OCI-LY1 (cell line): ENCODE measurements at regions not wholly inside any gene's neighbourhood (a gene's known extent, or its start where the extent isn't known, plus 50 kb on each side); places are given as distances from the start of the nearest gene placed in this dataset.

Source experiments
- H2AFZ ChIP-seq: fragments of 200-600 bp; sonication (generic), shearing (Covaris generic); 2 replicates; pipeline ENCODE4 v1.6.0; 2014; ENCODE audit warnings: antibody characterized with exemption, mild to moderate bottlenecking, low read length
- H3F3A ChIP-seq: fragments of 200-600 bp; sonication (generic), shearing (Covaris generic); 2 replicates; pipeline ENCODE4 v1.6.0; 2014; ENCODE audit warnings: mild to moderate bottlenecking, antibody characterized with exemption, low read length, moderate library complexity; ENCODE audit not compliant: insufficient read depth
- H3K27ac ChIP-seq: fragments of 200-600 bp; sonication (generic); 2 replicates; pipeline ENCODE4 v1.5.1; 2014; ENCODE audit warnings: low read length, mixed run types, mild to moderate bottlenecking, low read depth; ENCODE audit not compliant: poor library complexity, severe bottlenecking
- H3K27me3 ChIP-seq: fragments of 200-600 bp; sonication (generic); 2 replicates; pipeline ENCODE4 v1.6.0; 2014; ENCODE audit warnings: antibody characterized with exemption, mild to moderate bottlenecking, low read length, moderate library complexity; ENCODE audit not compliant: insufficient read depth
- H3K36me3 ChIP-seq: fragments of 200-600 bp; sonication (generic); 2 replicates; pipeline ENCODE4 v1.6.1; 2014; ENCODE audit warnings: mild to moderate bottlenecking, antibody characterized with exemption, low read length, moderate library complexity, mixed read lengths; ENCODE audit not compliant: insufficient read depth
- H3K4me1 ChIP-seq: fragments of 200-600 bp; sonication (generic); 2 replicates; pipeline ENCODE4 v1.5.1; 2014; ENCODE audit warnings: mild to moderate bottlenecking, low read length, moderate library complexity; ENCODE audit not compliant: insufficient read depth, severe bottlenecking
- H3K4me2 ChIP-seq: fragments of 200-600 bp; sonication (generic), shearing (Covaris generic); 2 replicates; pipeline ENCODE4 v1.6.1; 2014; ENCODE audit warnings: low read length
- H3K4me3 ChIP-seq: fragments of 200-600 bp; sonication (generic); 2 replicates; pipeline ENCODE4 v1.5.1; 2014; ENCODE audit warnings: low read length, low read depth, mild to moderate bottlenecking, mixed read lengths; ENCODE audit not compliant: poor library complexity, severe bottlenecking
- H3K79me2 ChIP-seq: fragments of 200-600 bp; shearing (Covaris generic); 2 replicates; pipeline ENCODE4 v1.6.1; 2016; ENCODE audit warnings: mixed run types, low read length, mixed read lengths; ENCODE audit not compliant: insufficient read depth
- H3K9ac ChIP-seq: fragments of 200-600 bp; sonication (generic), shearing (Covaris generic); 2 replicates; pipeline ENCODE4 v1.6.1; 2014; ENCODE audit warnings: mild to moderate bottlenecking, low read length, mixed read lengths
- H3K9me2 ChIP-seq: fragments of 200-600 bp; sonication (generic), shearing (Covaris generic); 2 replicates; pipeline ENCODE4 v1.6.1; 2014; ENCODE audit warnings: low read depth, mild to moderate bottlenecking, low read length, mixed read lengths
- H3K9me3 ChIP-seq: fragments of 200-600 bp; shearing (Covaris generic); 2 replicates; pipeline ENCODE4 v1.6.1; 2014; ENCODE audit warnings: low read length, mixed read lengths
- H4K20me1 ChIP-seq: fragments of 200-600 bp; sonication (generic), shearing (Covaris generic); 2 replicates; pipeline ENCODE4 v1.6.0; 2016; ENCODE audit warnings: mild to moderate bottlenecking, low read length; ENCODE audit not compliant: insufficient read depth
- CTCF ChIP-seq: fragments of 200-600 bp; sonication (generic), shearing (Covaris generic); IDR thresholded peaks from 2 replicates; pipeline ENCODE4 v1.5.1; 2017; ENCODE audit warnings: mild to moderate bottlenecking, antibody characterized with exemption, low read length, moderate library complexity, mixed read lengths
- EZH2 ChIP-seq: fragments of 200-600 bp; sonication (generic), shearing (Covaris generic); IDR thresholded peaks from 2 replicates; pipeline ENCODE4 v1.8.0; 2017; ENCODE audit warnings: borderline replicate concordance, mixed run types, mild to moderate bottlenecking, antibody characterized with exemption, low read length, moderate library complexity, mixed read lengths

- H3F3A ChIP-seq: no peaks in the 10 kb centered on the region
- H3K4me2 ChIP-seq: peak overlapping the region; percentile 45
- peak overlapping the region; percentile 51 for H3K27ac ChIP-seq
- H3K9me3 ChIP-seq: no peaks in the 10 kb centered on the region
- peaks cover 19% of the 10 kb centered on the region for H3K4me1 ChIP-seq
- peak overlapping the region; percentile 0 for H3K4me3 ChIP-seq
- TF ChIP-seq EZH2: no peak
- TF ChIP-seq CTCF: no peak
- no peaks in the 10 kb centered on the region for H3K9me2 ChIP-seq
- no peaks in the 10 kb centered on the region for H4K20me1 ChIP-seq
- peak overlapping the region; percentile 32 for H2AFZ ChIP-seq
- H3K36me3 ChIP-seq: no peaks in the 10 kb centered on the region
- no peaks in the 10 kb centered on the region for H3K79me2 ChIP-seq
- H3K27me3 ChIP-seq: no peaks in the 10 kb centered on the region
- H3K9ac ChIP-seq: peak overlapping the region; percentile 15
Measured at GRCh38 chr5:124859027-124859426, 112.6 kb upstream of the ZNF608 start.

GRCh38 chr5:124859556-124860290 lies 113.3 kb upstream of the ZNF608 start:
- TF ChIP-seq EZH2 (no peak), CTCF (no peak)
- Histone ChIP-seq H3K27me3 (no peaks in the 10 kb centered on the region), H2AFZ (peak overlapping the region; percentile 32), H4K20me1 (no peaks in the 10 kb centered on the region), H3K36me3 (no peaks in the 10 kb centered on the region), H3K9ac (peak overlapping the region; percentile 15), H3K27ac (peak overlapping the region; percentile 51), H3F3A (no peaks in the 10 kb centered on the region), H3K9me2 (no peaks in the 10 kb centered on the region), H3K4me1 (peaks cover 19% of the 10 kb centered on the region), H3K79me2 (no peaks in the 10 kb centered on the region), H3K4me2 (peak overlapping the region; percentile 45), H3K9me3 (no peaks in the 10 kb centered on the region), H3K4me3 (peak overlapping the region; percentile 0)

GRCh38 chr5:124860291-124860655 lies 113.8 kb upstream of the ZNF608 start:
- Histone ChIP-seq H3K4me3 (no peak overlapping the region), H3K4me2 (no peak overlapping the region), H3K9me3 (no peaks in the 10 kb centered on the region), H3K9ac (no peak overlapping the region), H3K9me2 (no peaks in the 10 kb centered on the region), H3K27ac (peak overlapping the region; percentile 51), H2AFZ (no peak overlapping the region), H3K4me1 (peaks cover 19% of the 10 kb centered on the region), H3F3A (no peaks in the 10 kb centered on the region), H3K36me3 (no peaks in the 10 kb centered on the region), H4K20me1 (no peaks in the 10 kb centered on the region), H3K79me2 (no peaks in the 10 kb centered on the region), H3K27me3 (no peaks in the 10 kb centered on the region)
- no peak for TF ChIP-seq EZH2
- TF ChIP-seq CTCF: no peak
